ENCODE measurements at regions not wholly inside any gene's neighbourhood (a gene's known extent, or its start where the extent isn't known, plus 50 kb on each side); places are given as distances from the start of the nearest gene placed in this dataset.

DNA sequence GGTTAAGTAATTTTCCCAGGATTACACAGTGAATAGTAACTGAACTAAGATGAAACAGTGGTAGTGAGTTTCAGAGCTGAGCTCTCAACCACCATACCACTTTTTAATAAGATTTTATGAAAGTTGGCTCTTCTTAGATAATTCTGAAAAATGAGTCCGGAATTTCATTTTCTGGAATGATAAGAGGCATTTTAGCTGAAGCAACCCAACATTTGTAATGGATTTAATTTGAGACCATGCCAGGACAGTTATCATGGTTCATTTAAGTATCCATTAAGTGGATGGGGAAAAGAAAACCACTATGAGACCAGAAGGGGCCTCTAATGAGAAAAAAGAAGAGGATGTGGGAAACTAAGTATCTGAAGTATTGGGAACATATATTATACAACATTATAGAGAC lies 464.7 kb upstream of the C9orf72 start:
- Histone ChIP-seq H3K27ac (ENCODE audit: low read depth, low read length) (no peak overlapping the region), H3K4me1 (ENCODE audit: control insufficient read depth, low read length) (no peaks in the 10 kb centered on the region), H3K27me3 (ENCODE audit: control insufficient read depth, low read length) (no peaks in the 10 kb centered on the region), H3K36me3 (ENCODE audit: control insufficient read depth, low read length) (no peaks in the 10 kb centered on the region), H3K9me2 (replicated peaks; ENCODE audit: control insufficient read depth, low read length) (no peaks in the 10 kb centered on the region), H3K9me3 (ENCODE audit: control insufficient read depth, insufficient read depth, low read length) (no peaks in the 10 kb centered on the region), H3F3A (ENCODE audit: control insufficient read depth, insufficient read depth) (no peaks in the 10 kb centered on the region), H3K79me2 (ENCODE audit: control insufficient read depth, low read length) (no peaks in the 10 kb centered on the region), H3K4me2 (ENCODE audit: low read length) (no peak overlapping the region), H3K4me3 (ENCODE audit: low read length) (no peak overlapping the region), H4K20me1 (ENCODE audit: control insufficient read depth, insufficient read depth, low read depth, low read length) (no peaks in the 10 kb centered on the region)
- no peak for TF ChIP-seq EZH2phosphoT487 (IDR thresholded peaks at IDR 0.05; ENCODE audit: borderline replicate concordance, low read length)
- TF ChIP-seq, protein P1, sequence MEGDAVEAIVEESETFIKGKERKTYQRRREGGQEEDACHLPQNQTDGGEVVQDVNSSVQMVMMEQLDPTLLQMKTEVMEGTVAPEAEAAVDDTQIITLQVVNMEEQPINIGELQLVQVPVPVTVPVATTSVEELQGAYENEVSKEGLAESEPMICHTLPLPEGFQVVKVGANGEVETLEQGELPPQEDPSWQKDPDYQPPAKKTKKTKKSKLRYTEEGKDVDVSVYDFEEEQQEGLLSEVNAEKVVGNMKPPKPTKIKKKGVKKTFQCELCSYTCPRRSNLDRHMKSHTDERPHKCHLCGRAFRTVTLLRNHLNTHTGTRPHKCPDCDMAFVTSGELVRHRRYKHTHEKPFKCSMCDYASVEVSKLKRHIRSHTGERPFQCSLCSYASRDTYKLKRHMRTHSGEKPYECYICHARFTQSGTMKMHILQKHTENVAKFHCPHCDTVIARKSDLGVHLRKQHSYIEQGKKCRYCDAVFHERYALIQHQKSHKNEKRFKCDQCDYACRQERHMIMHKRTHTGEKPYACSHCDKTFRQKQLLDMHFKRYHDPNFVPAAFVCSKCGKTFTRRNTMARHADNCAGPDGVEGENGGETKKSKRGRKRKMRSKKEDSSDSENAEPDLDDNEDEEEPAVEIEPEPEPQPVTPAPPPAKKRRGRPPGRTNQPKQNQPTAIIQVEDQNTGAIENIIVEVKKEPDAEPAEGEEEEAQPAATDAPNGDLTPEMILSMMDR (IDR thresholded peaks at IDR 0.05; ENCODE audit: low read depth, low read length, poor library complexity, severe bottlenecking): no peak

DNA sequence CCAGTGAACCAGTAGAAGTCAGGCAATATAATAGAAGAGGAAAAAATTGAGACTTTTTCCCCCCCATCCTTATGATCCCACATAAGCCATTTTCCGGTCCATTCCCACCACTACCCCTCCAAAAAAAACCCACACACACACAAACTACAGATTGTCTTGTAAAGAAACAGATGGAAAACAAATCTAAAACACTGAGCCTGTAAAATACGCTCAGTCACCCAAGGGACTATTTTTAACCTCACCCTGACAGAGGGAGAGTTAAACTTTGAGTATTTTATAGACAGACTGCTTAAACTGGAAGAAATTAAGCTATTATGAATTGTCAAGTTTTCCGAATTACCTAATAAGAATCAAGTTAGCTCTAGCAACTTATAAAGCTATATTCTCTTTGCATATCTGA lies 471.8 kb upstream of the C9orf72 start:
- H3K4me3 ChIP-seq (ENCODE audit: low read length): no peak overlapping the region
- H3K9me3 ChIP-seq (ENCODE audit: control insufficient read depth, insufficient read depth, low read length): no peaks in the 10 kb centered on the region
- H3F3A ChIP-seq (ENCODE audit: control insufficient read depth, insufficient read depth): no peaks in the 10 kb centered on the region
- H3K9me2 ChIP-seq (replicated peaks; ENCODE audit: control insufficient read depth, low read length): no peaks in the 10 kb centered on the region
- no peak overlapping the region for H3K27ac ChIP-seq (ENCODE audit: low read depth, low read length)
- H3K4me1 ChIP-seq (ENCODE audit: control insufficient read depth, low read length): no peaks in the 10 kb centered on the region
- no peaks in the 10 kb centered on the region for H3K27me3 ChIP-seq (ENCODE audit: control insufficient read depth, low read length)
- no peak overlapping the region for H3K4me2 ChIP-seq (ENCODE audit: low read length)
- no peaks in the 10 kb centered on the region for H4K20me1 ChIP-seq (ENCODE audit: control insufficient read depth, insufficient read depth, low read depth, low read length)
- no peak for TF ChIP-seq EZH2phosphoT487 (IDR thresholded peaks at IDR 0.05; ENCODE audit: borderline replicate concordance, low read length)
- TF ChIP-seq, protein P1 (IDR thresholded peaks at IDR 0.05; ENCODE audit: low read depth, low read length, poor library complexity, severe bottlenecking): no peak
- H3K79me2 ChIP-seq (ENCODE audit: control insufficient read depth, low read length): no peaks in the 10 kb centered on the region
- no peaks in the 10 kb centered on the region for H3K36me3 ChIP-seq (ENCODE audit: control insufficient read depth, low read length)

DNA sequence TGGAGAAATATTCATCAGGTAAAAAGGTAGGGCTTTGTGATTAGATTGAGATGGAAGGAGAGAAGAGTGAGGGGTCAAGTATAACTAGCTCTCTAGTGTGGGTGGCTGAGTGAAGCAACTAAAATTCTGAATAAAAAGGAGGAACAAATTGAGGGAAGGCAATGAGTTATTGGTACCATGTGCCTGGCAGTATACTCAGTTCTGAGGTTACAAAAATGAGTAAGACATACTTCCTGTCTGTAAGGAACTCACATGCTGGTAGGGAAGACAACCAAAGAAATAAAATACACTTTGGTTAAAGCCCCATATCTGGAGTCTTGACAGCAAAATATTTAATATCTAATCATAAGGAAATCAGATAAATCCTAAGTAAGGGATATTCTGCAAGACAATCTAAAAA lies 476.8 kb upstream of the C9orf72 start:
- Histone ChIP-seq H3K9me2 (replicated peaks; ENCODE audit: control insufficient read depth, low read length) (no peaks in the 10 kb centered on the region), H3K9me3 (ENCODE audit: control insufficient read depth, insufficient read depth, low read length) (no peaks in the 10 kb centered on the region), H3K4me2 (ENCODE audit: low read length) (no peak overlapping the region), H3K4me3 (ENCODE audit: low read length) (no peak overlapping the region), H3K79me2 (ENCODE audit: control insufficient read depth, low read length) (no peaks in the 10 kb centered on the region), H3K27me3 (ENCODE audit: control insufficient read depth, low read length) (no peaks in the 10 kb centered on the region), H3F3A (ENCODE audit: control insufficient read depth, insufficient read depth) (no peaks in the 10 kb centered on the region), H3K4me1 (ENCODE audit: control insufficient read depth, low read length) (no peaks in the 10 kb centered on the region), H3K36me3 (ENCODE audit: control insufficient read depth, low read length) (no peaks in the 10 kb centered on the region), H3K27ac (ENCODE audit: low read depth, low read length) (no peak overlapping the region), H4K20me1 (ENCODE audit: control insufficient read depth, insufficient read depth, low read depth, low read length) (no peaks in the 10 kb centered on the region)
- TF ChIP-seq, protein P1 (IDR thresholded peaks at IDR 0.05; ENCODE audit: low read depth, low read length, poor library complexity, severe bottlenecking): no peak
- no peak for TF ChIP-seq EZH2phosphoT487 (IDR thresholded peaks at IDR 0.05; ENCODE audit: borderline replicate concordance, low read length)

DNA sequence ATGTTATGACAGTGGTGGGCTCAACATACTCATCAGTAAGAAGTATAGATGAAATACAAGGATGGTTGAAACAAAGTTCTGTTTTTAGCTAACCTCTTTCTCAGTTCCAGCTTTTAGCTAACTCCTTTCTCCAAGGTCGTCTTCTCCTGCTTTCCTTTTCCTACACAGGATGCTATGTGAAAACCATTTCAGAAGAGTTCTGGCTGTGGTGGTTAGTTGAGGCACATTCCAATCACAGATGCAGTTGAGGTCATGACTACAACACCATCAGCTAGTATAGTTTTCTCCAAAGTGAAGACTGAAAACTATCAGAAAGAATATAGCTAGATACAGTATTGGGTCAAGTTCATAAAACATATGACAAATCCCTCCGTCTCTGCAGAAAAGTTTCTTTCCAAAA lies 477.7 kb upstream of the C9orf72 start:
- H3K27ac ChIP-seq (ENCODE audit: low read depth, low read length): no peak overlapping the region
- no peaks in the 10 kb centered on the region for H3F3A ChIP-seq (ENCODE audit: control insufficient read depth, insufficient read depth)
- H3K9me2 ChIP-seq (replicated peaks; ENCODE audit: control insufficient read depth, low read length): no peaks in the 10 kb centered on the region
- no peak for TF ChIP-seq EZH2phosphoT487 (IDR thresholded peaks at IDR 0.05; ENCODE audit: borderline replicate concordance, low read length)
- TF ChIP-seq, protein P1 (IDR thresholded peaks at IDR 0.05; ENCODE audit: low read depth, low read length, poor library complexity, severe bottlenecking): no peak
- H4K20me1 ChIP-seq (ENCODE audit: control insufficient read depth, insufficient read depth, low read depth, low read length): no peaks in the 10 kb centered on the region
- H3K4me3 ChIP-seq (ENCODE audit: low read length): no peak overlapping the region
- H3K79me2 ChIP-seq (ENCODE audit: control insufficient read depth, low read length): no peaks in the 10 kb centered on the region
- no peaks in the 10 kb centered on the region for H3K4me1 ChIP-seq (ENCODE audit: control insufficient read depth, low read length)
- H3K9me3 ChIP-seq (ENCODE audit: control insufficient read depth, insufficient read depth, low read length): no peaks in the 10 kb centered on the region
- no peaks in the 10 kb centered on the region for H3K36me3 ChIP-seq (ENCODE audit: control insufficient read depth, low read length)
- H3K4me2 ChIP-seq (ENCODE audit: low read length): no peak overlapping the region
- H3K27me3 ChIP-seq (ENCODE audit: control insufficient read depth, low read length): no peaks in the 10 kb centered on the region

Data from DOHH2 (cell line).